Thoracic aorta (tissue), 2 donors: ENCODE measurements at regions not wholly inside any gene's neighbourhood (a gene's known extent, or its start where the extent isn't known, plus 50 kb on each side); places are given as distances from the start of the nearest gene placed in this dataset.

Experiments used
- ATAC-seq: fragments of 150-250 bp; one replicate; pipeline ENCODE4 v1.8.0; 2017; ENCODE audit warnings: low read depth; ENCODE audit not compliant: insufficient number of reproducible peaks, low FRiP score
- DNase-seq: peaks from one replicate; pipeline ENCODE4 v3.0.0-alpha.2; 2020; ENCODE audit warnings: low spot score
- H3K27ac ChIP-seq, 2 donors: fragments of 200-600 bp; sonication (generic); 1 replicate in 1 of 2; 2 replicates in 1 of 2; pipeline ENCODE4 v1.5.1; 2016; ENCODE audit warnings: mild to moderate bottlenecking in 2 of 2, moderate library complexity in 2 of 2
- H3K27me3 ChIP-seq: fragments of 200-600 bp; sonication (generic); replicated peaks from 2 replicates; pipeline ENCODE4 v1.6.0; 2016; ENCODE audit warnings: mild to moderate bottlenecking; ENCODE audit not compliant: insufficient read depth
- H3K36me3 ChIP-seq: fragments of 200-600 bp; sonication (generic); one replicate; pipeline ENCODE4 v1.5.1; 2016
- H3K4me1 ChIP-seq, 2 donors: fragments of 200-600 bp; sonication (generic); 1 replicate in 1 of 2; 2 replicates in 1 of 2; pipeline versions ENCODE4 v1.5.1 to v1.6.0; 2016; ENCODE audit warnings: low read depth in 2 of 2, mild to moderate bottlenecking in 1 of 2; ENCODE audit not compliant: control insufficient read depth in 1 of 2
- H3K4me3 ChIP-seq: fragments of 200-600 bp; sonication (generic); 2 replicates; pipeline ENCODE4 v1.5.1; 2016; ENCODE audit warnings: mild to moderate bottlenecking
- H3K9me3 ChIP-seq: fragments of 200-600 bp; sonication (generic); 2 replicates; pipeline ENCODE4 v1.5.1; 2016
- CTCF ChIP-seq: fragments of 200-600 bp; sonication (generic); IDR thresholded peaks from one replicate; pipeline ENCODE4 v1.5.1; 2019; ENCODE audit warnings: antibody characterized with exemption

- Histone ChIP-seq H3K27ac (no peak overlapping the region), H3K9me3 (no peaks in the 10 kb centered on the region), H3K36me3 (no peaks in the 10 kb centered on the region), H3K27me3 (no peaks in the 10 kb centered on the region), H3K4me3 (no peak overlapping the region), H3K4me1 (no peaks in the 10 kb centered on the region)
- no peak for ATAC-seq
- no peak for DNase-seq
- no peak for TF ChIP-seq CTCF
Observed at GRCh38 chr2:37425408-37425807, 81.0 kb downstream of the QPCT start.

GRCh38 chr2:37427241-37427640, 82.8 kb downstream of the QPCT start:
- no peaks in the 10 kb centered on the region for H3K9me3 ChIP-seq
- DNase-seq: no peak
- ATAC-seq: no peak
- no peak for TF ChIP-seq CTCF
- H3K4me1 ChIP-seq: no peaks in the 10 kb centered on the region
- H3K27me3 ChIP-seq: no peaks in the 10 kb centered on the region
- H3K4me3 ChIP-seq: no peak overlapping the region
- H3K27ac ChIP-seq: no peak overlapping the region
- H3K36me3 ChIP-seq: no peaks in the 10 kb centered on the region

GRCh38 chr2:37436323-37436722, 91.9 kb downstream of the QPCT start:
- Histone ChIP-seq H3K4me3 (no peak overlapping the region), H3K9me3 (no peaks in the 10 kb centered on the region), H3K36me3 (no peaks in the 10 kb centered on the region), H3K27me3 (no peaks in the 10 kb centered on the region), H3K27ac (no peak overlapping the region), H3K4me1 (no peaks in the 10 kb centered on the region)
- no peak for TF ChIP-seq CTCF
- ATAC-seq (no peak), DNase-seq (no peak)

- H3K9me3 ChIP-seq: no peaks in the 10 kb centered on the region
- H3K4me3 ChIP-seq: no peak overlapping the region
- H3K27me3 ChIP-seq: no peaks in the 10 kb centered on the region
- ATAC-seq (no peak), DNase-seq (no peak)
- H3K27ac ChIP-seq: no peak overlapping the region
- no peak for TF ChIP-seq CTCF
- H3K4me1 ChIP-seq: no peaks in the 10 kb centered on the region
- H3K36me3 ChIP-seq: no peaks in the 10 kb centered on the region
Observed at GRCh38 chr2:37439131-37439642, 94.8 kb downstream of the QPCT start.

GRCh38 chr2:37441055-37441454, 96.6 kb downstream of the QPCT start:
- H3K36me3 ChIP-seq: no peaks in the 10 kb centered on the region
- H3K27me3 ChIP-seq: no peaks in the 10 kb centered on the region
- no peak for TF ChIP-seq CTCF
- no peak for DNase-seq
- H3K4me1 ChIP-seq: no peaks in the 10 kb centered on the region
- no peak for ATAC-seq
- H3K4me3 ChIP-seq: no peak overlapping the region
- H3K9me3 ChIP-seq: no peaks in the 10 kb centered on the region
- H3K27ac ChIP-seq: no peak overlapping the region
